HEK293 (cell line): ENCODE measurements at regions not wholly inside any gene's neighbourhood (a gene's known extent, or its start where the extent isn't known, plus 50 kb on each side); places are given as distances from the start of the nearest gene placed in this dataset.

Experiments used
- CTCF ChIA-PET: fragments of 350-600 bp; formaldehyde crosslinking; extraction: SDS; loops from one replicate; lab custom pipeline; 2021; ENCODE audit warnings: antibody characterized with exemption; lab: Yijun Ruan, JAX
- POLR2A ChIA-PET: fragments of 300-600 bp; formaldehyde crosslinking; extraction: SDS; loops from one replicate; lab custom pipeline; 2020; ENCODE audit warnings: antibody characterized with exemption, inconsistent platforms; lab: Yijun Ruan, JAX
- H3K27ac ChIP-seq: fragments of 200-500 bp; sonication (Bioruptor generic); 2 replicates; pipeline ENCODE4 v1.5.1; 2014; ENCODE audit warnings: low read depth, low read length, control low read depth, inconsistent platforms; ENCODE audit errors: extremely low read depth
- H3K36me3 ChIP-seq, 2 experiments: fragments of 200-500 bp in 1 of 2; sonication (Bioruptor generic) in 1 of 2; 1 replicate in 1 of 2; 2 replicates in 1 of 2; pipeline ENCODE4 v1.5.1; 2014 to 2017; ENCODE audit warnings: inconsistent platforms in 2 of 2, low read length in 2 of 2; ENCODE audit not compliant: control insufficient read depth in 2 of 2, insufficient read depth in 1 of 2
- H3K4me1 ChIP-seq: fragments of 200-500 bp; sonication (Bioruptor generic); 2 replicates; pipeline ENCODE4 v1.5.1; 2014; ENCODE audit warnings: mild to moderate bottlenecking, low read length, inconsistent platforms; ENCODE audit not compliant: control insufficient read depth, insufficient read depth
- H3K4me3 ChIP-seq: 2 replicates; pipeline ENCODE4 v1.5.1; 2011; ENCODE audit warnings: low read depth, mild to moderate bottlenecking, control low read depth, low read length, moderate library complexity
- H3K9me3 ChIP-seq: fragments of 200-500 bp; sonication (Bioruptor generic); 2 replicates; pipeline ENCODE4 v1.5.1; 2014; ENCODE audit warnings: low read depth, low read length, inconsistent platforms; ENCODE audit not compliant: control insufficient read depth, insufficient read depth
- EGR2 ChIP-seq: fragments of 450-650 bp; formaldehyde crosslinking; IDR thresholded peaks from 2 replicates; pipeline ENCODE4 v1.5.1; 2016; ENCODE audit warnings: low read depth, missing biosample characterization, missing genetic modification characterization
- FEZF1 ChIP-seq: fragments of 450-650 bp; formaldehyde crosslinking; IDR thresholded peaks from 2 replicates; pipeline ENCODE4 v1.5.1; 2016; ENCODE audit warnings: missing biosample characterization, missing genetic modification characterization
- HIC1 ChIP-seq: fragments of 450-650 bp; formaldehyde crosslinking; IDR thresholded peaks from 2 replicates; pipeline ENCODE4 v1.5.1; 2016; ENCODE audit warnings: missing biosample characterization, missing genetic modification characterization
- KLF10 ChIP-seq: fragments of 450-650 bp; IDR thresholded peaks from 2 replicates; pipeline ENCODE4 v1.5.1; 2018; ENCODE audit warnings: missing biosample characterization, mild to moderate bottlenecking, missing genetic modification characterization
- MEIS1 ChIP-seq: sonication (generic); formaldehyde crosslinking; IDR thresholded peaks from 2 replicates; pipeline ENCODE4 v1.8.1; 2022; ENCODE audit warnings: missing genetic modification reagents, mild to moderate bottlenecking, borderline replicate concordance
- TCF7L2 ChIP-seq: IDR thresholded peaks from 2 replicates; pipeline ENCODE4 v1.6.1; 2011; ENCODE audit warnings: low read depth, mild to moderate bottlenecking, inconsistent platforms, low read length, moderate library complexity, borderline replicate concordance
- ZBTB17 ChIP-seq: fragments of 450-650 bp; formaldehyde crosslinking; IDR thresholded peaks from 2 replicates; pipeline ENCODE4 v1.5.1; 2016; ENCODE audit warnings: missing biosample characterization, missing genetic modification characterization
- ZBTB49 ChIP-seq: fragments of 450-650 bp; formaldehyde crosslinking; IDR thresholded peaks from 2 replicates; pipeline ENCODE4 v1.5.1; 2016; ENCODE audit warnings: missing biosample characterization, missing genetic modification characterization, low read depth
- ZEB2 ChIP-seq: fragments of 450-650 bp; formaldehyde crosslinking; IDR thresholded peaks from 2 replicates; pipeline ENCODE4 v1.5.1; 2016; ENCODE audit warnings: missing biosample characterization, missing genetic modification characterization
- ZFP3 ChIP-seq: fragments of 450-650 bp; formaldehyde crosslinking; IDR thresholded peaks from 2 replicates; pipeline ENCODE4 v1.5.1; 2016; ENCODE audit warnings: low read depth, missing biosample characterization, missing genetic modification characterization
- ZNF221 ChIP-seq: fragments of 450-650 bp; formaldehyde crosslinking; IDR thresholded peaks from 2 replicates; pipeline ENCODE4 v1.5.1; 2017; ENCODE audit warnings: missing biosample characterization, missing genetic modification characterization, borderline replicate concordance
- ZNF341 ChIP-seq: fragments of 450-650 bp; formaldehyde crosslinking; IDR thresholded peaks from 2 replicates; pipeline ENCODE4; 2016; ENCODE audit warnings: low read depth, missing biosample characterization, missing genetic modification characterization
- ZNF350 ChIP-seq: fragments of 450-650 bp; formaldehyde crosslinking; IDR thresholded peaks from 2 replicates; pipeline ENCODE4 v1.5.0; 2017; ENCODE audit warnings: missing biosample characterization, mild to moderate bottlenecking, missing genetic modification characterization
- ZNF362 ChIP-seq: fragments of 450-650 bp; formaldehyde crosslinking; IDR thresholded peaks from 2 replicates; pipeline ENCODE4 v1.5.1; 2016; ENCODE audit warnings: missing biosample characterization, missing genetic modification characterization
- ZNF426 ChIP-seq: fragments of 450-650 bp; formaldehyde crosslinking; IDR thresholded peaks from 2 replicates; pipeline ENCODE4 v1.5.1; 2017; ENCODE audit warnings: missing biosample characterization, missing genetic modification characterization, mild to moderate bottlenecking, inconsistent platforms, moderate library complexity
- ZNF433 ChIP-seq: fragments of 450-650 bp; formaldehyde crosslinking; IDR thresholded peaks from 2 replicates; pipeline ENCODE4 v1.5.1; 2016; ENCODE audit warnings: missing biosample characterization, missing genetic modification characterization, low read depth
- ZNF501 ChIP-seq: fragments of 450-650 bp; formaldehyde crosslinking; IDR thresholded peaks from 2 replicates; pipeline ENCODE4 v1.5.1; 2016; ENCODE audit warnings: missing biosample characterization, missing genetic modification characterization
- ZNF549 ChIP-seq: fragments of 450-650 bp; IDR thresholded peaks from 2 replicates; pipeline ENCODE4 v1.5.1; 2018; ENCODE audit warnings: missing biosample characterization, missing genetic modification characterization, mild to moderate bottlenecking, inconsistent platforms, moderate library complexity
- ZNF561 ChIP-seq: fragments of 450-650 bp; IDR thresholded peaks from 2 replicates; pipeline ENCODE4 v1.5.1; 2018; ENCODE audit warnings: missing biosample characterization, missing genetic modification characterization, borderline replicate concordance
- ZNF585B ChIP-seq: fragments of 450-650 bp; formaldehyde crosslinking; IDR thresholded peaks from 2 replicates; pipeline ENCODE4 v1.5.1; 2016; ENCODE audit warnings: missing biosample characterization, missing genetic modification characterization
- ZNF639 ChIP-seq: fragments of 450-650 bp; formaldehyde crosslinking; IDR thresholded peaks from 2 replicates; pipeline ENCODE4 v1.5.1; 2016; ENCODE audit warnings: missing biosample characterization, missing genetic modification characterization
- ZNF707 ChIP-seq: fragments of 450-650 bp; formaldehyde crosslinking; IDR thresholded peaks from 2 replicates; pipeline ENCODE4 v1.5.1; 2016; ENCODE audit warnings: missing biosample characterization, missing genetic modification characterization
- ZNF76 ChIP-seq: fragments of 450-650 bp; formaldehyde crosslinking; IDR thresholded peaks from 2 replicates; pipeline ENCODE4; 2016; ENCODE audit warnings: low read depth, missing biosample characterization, missing genetic modification characterization, borderline replicate concordance
- ZSCAN16 ChIP-seq: fragments of 450-650 bp; formaldehyde crosslinking; IDR thresholded peaks from 2 replicates; pipeline ENCODE4 v1.5.1; 2016; ENCODE audit warnings: missing biosample characterization, missing genetic modification characterization
- ZXDB ChIP-seq: fragments of 450-650 bp; formaldehyde crosslinking; IDR thresholded peaks from 2 replicates; pipeline ENCODE4 v1.5.1; 2016; ENCODE audit warnings: missing biosample characterization, missing genetic modification characterization

GRCh38 chr18:1627494-1627893 is 722.8 kb downstream of the ADCYAP1 start:
- ChIA-PET CTCF (no interaction called here), POLR2A (no interaction called here)
- no peak overlapping the region for H3K27ac ChIP-seq
- no peaks in the 10 kb centered on the region for H3K36me3 ChIP-seq
- no peaks in the 10 kb centered on the region for H3K9me3 ChIP-seq
- no peak for TF ChIP-seq ZXDB (tag by site-specific recombination)
- no peaks in the 10 kb centered on the region for H3K4me1 ChIP-seq
- H3K4me3 ChIP-seq, result no peak overlapping the region

- POLR2A ChIA-PET, result no interaction called here
- TF ChIP-seq ZBTB17 (tag by site-specific recombination), result no peak
- no peak for TF ChIP-seq KLF10 (tag by site-specific recombination)
- no peak for TF ChIP-seq ZNF585B (tag by site-specific recombination)
- TF ChIP-seq ZNF561 (tag by site-specific recombination), result no peak
- no peak for TF ChIP-seq ZEB2 (tag by site-specific recombination)
- no peak for TF ChIP-seq ZNF501 (tag by site-specific recombination)
- no peak for TF ChIP-seq ZNF426 (tag by site-specific recombination)
- no peak for TF ChIP-seq MEIS1 (CRISPR knock-in tag)
- no peak for TF ChIP-seq ZFP3 (tag by site-specific recombination)
- no peak for TF ChIP-seq ZSCAN16 (tag by site-specific recombination)
- TF ChIP-seq ZXDB (tag by site-specific recombination), result no peak
- no peak for TF ChIP-seq TCF7L2
- TF ChIP-seq ZNF221 (tag by site-specific recombination), result no peak
- TF ChIP-seq ZNF76 (tag by site-specific recombination), result no peak
- TF ChIP-seq ZNF707 (tag by site-specific recombination), result no peak
- TF ChIP-seq ZNF341 (tag by site-specific recombination), result no peak
- TF ChIP-seq FEZF1 (tag by site-specific recombination), result no peak
- TF ChIP-seq ZNF433 (tag by site-specific recombination), result no peak
- no peak for TF ChIP-seq ZNF549
- TF ChIP-seq ZNF639, result no peak
- TF ChIP-seq, all 188 proteins: peak for 0
- Histone ChIP-seq H3K27ac (no peak overlapping the region), H3K36me3 (no peaks in the 10 kb centered on the region), H3K4me1 (no peaks in the 10 kb centered on the region), H3K4me3 (no peak overlapping the region), H3K9me3 (no peaks in the 10 kb centered on the region)
- CTCF ChIA-PET, result interaction anchor here (1.0 to 1.6 kb wide), 2 partner anchors 14 to 15 kb away, joined by 3 to 4 read pairs; no protein-coding TSS in a partner anchor
Observed at GRCh38 chr18:1648712-1649111, 744.0 kb downstream of the ADCYAP1 start.

- Histone ChIP-seq H3K36me3 (no peaks in the 10 kb centered on the region), H3K4me1 (no peaks in the 10 kb centered on the region), H3K27ac (no peak overlapping the region), H3K9me3 (no peaks in the 10 kb centered on the region), H3K4me3 (no peak overlapping the region)
- ChIA-PET POLR2A (no interaction called here), CTCF (interaction anchor here (1.6 kb wide), 1 partner anchor 12 kb away, joined by 3 read pairs; no protein-coding TSS in a partner anchor)
- TF ChIP-seq ZNF76 (tag by site-specific recombination) (no peak), ZNF350 (tag by site-specific recombination) (no peak), HIC1 (no peak), ZNF362 (no peak), ZBTB49 (tag by site-specific recombination) (no peak), EGR2 (tag by site-specific recombination) (no peak)
Observed at GRCh38 chr18:1652018-1652417, 747.3 kb downstream of the ADCYAP1 start.
